ENCODE measurements at regions not wholly inside any gene's neighbourhood (a gene's known extent, or its start where the extent isn't known, plus 50 kb on each side); places are given as distances from the start of the nearest gene placed in this dataset.

DNA sequence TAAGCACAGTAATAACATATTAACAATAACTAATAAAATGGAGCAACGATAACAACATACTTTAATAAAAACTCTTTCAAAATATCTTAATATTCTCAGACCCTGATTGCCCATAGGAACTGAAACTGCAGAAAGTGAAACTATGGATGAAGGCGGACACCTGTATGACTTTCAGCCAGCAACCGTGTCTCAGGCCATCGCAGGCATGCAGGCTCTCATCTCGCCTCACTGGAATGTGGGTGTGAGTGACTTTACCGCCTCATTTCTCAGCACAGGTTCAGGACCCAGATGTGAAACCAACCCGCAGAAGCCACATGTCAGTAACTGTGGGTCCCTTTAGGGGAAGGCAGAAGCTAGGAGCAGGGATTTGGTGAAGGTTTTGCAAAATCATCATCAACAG is 539.1 kb downstream of the FAM181B start:
- no peak for TF ChIP-seq TP53 (CRISPR knock-in tag; IDR thresholded peaks at IDR 0.05)
- TF ChIP-seq, protein P1, sequence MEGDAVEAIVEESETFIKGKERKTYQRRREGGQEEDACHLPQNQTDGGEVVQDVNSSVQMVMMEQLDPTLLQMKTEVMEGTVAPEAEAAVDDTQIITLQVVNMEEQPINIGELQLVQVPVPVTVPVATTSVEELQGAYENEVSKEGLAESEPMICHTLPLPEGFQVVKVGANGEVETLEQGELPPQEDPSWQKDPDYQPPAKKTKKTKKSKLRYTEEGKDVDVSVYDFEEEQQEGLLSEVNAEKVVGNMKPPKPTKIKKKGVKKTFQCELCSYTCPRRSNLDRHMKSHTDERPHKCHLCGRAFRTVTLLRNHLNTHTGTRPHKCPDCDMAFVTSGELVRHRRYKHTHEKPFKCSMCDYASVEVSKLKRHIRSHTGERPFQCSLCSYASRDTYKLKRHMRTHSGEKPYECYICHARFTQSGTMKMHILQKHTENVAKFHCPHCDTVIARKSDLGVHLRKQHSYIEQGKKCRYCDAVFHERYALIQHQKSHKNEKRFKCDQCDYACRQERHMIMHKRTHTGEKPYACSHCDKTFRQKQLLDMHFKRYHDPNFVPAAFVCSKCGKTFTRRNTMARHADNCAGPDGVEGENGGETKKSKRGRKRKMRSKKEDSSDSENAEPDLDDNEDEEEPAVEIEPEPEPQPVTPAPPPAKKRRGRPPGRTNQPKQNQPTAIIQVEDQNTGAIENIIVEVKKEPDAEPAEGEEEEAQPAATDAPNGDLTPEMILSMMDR (IDR thresholded peaks at IDR 0.05), result no peak
- TF ChIP-seq, protein P2, sequence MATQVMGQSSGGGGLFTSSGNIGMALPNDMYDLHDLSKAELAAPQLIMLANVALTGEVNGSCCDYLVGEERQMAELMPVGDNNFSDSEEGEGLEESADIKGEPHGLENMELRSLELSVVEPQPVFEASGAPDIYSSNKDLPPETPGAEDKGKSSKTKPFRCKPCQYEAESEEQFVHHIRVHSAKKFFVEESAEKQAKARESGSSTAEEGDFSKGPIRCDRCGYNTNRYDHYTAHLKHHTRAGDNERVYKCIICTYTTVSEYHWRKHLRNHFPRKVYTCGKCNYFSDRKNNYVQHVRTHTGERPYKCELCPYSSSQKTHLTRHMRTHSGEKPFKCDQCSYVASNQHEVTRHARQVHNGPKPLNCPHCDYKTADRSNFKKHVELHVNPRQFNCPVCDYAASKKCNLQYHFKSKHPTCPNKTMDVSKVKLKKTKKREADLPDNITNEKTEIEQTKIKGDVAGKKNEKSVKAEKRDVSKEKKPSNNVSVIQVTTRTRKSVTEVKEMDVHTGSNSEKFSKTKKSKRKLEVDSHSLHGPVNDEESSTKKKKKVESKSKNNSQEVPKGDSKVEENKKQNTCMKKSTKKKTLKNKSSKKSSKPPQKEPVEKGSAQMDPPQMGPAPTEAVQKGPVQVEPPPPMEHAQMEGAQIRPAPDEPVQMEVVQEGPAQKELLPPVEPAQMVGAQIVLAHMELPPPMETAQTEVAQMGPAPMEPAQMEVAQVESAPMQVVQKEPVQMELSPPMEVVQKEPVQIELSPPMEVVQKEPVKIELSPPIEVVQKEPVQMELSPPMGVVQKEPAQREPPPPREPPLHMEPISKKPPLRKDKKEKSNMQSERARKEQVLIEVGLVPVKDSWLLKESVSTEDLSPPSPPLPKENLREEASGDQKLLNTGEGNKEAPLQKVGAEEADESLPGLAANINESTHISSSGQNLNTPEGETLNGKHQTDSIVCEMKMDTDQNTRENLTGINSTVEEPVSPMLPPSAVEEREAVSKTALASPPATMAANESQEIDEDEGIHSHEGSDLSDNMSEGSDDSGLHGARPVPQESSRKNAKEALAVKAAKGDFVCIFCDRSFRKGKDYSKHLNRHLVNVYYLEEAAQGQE (IDR thresholded peaks at IDR 0.05), result no peak
- TF ChIP-seq POLR2A (IDR thresholded peaks at IDR 0.05; ENCODE audit: low read length), result no peak
- TF ChIP-seq PHF8 (IDR thresholded peaks at IDR 0.05; ENCODE audit: borderline replicate concordance, low read depth), result no peak
- no peak for TF ChIP-seq NFE2L2 (conservative IDR thresholded peaks at IDR 0.05; ENCODE audit: low read length)
- TF ChIP-seq POLR2AphosphoS2 (conservative IDR thresholded peaks at IDR 0.05; ENCODE audit: low read length), result no peak
- TF ChIP-seq ZFP36 (IDR thresholded peaks at IDR 0.05; ENCODE audit: borderline replicate concordance, partially characterized antibody), result no peak
- TF ChIP-seq, protein P3, sequence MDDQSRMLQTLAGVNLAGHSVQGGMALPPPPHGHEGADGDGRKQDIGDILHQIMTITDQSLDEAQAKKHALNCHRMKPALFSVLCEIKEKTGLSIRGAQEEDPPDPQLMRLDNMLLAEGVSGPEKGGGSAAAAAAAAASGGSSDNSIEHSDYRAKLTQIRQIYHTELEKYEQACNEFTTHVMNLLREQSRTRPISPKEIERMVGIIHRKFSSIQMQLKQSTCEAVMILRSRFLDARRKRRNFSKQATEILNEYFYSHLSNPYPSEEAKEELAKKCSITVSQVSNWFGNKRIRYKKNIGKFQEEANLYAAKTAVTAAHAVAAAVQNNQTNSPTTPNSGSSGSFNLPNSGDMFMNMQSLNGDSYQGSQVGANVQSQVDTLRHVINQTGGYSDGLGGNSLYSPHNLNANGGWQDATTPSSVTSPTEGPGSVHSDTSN (IDR thresholded peaks at IDR 0.05), result no peak
- TF ChIP-seq, protein P4, sequence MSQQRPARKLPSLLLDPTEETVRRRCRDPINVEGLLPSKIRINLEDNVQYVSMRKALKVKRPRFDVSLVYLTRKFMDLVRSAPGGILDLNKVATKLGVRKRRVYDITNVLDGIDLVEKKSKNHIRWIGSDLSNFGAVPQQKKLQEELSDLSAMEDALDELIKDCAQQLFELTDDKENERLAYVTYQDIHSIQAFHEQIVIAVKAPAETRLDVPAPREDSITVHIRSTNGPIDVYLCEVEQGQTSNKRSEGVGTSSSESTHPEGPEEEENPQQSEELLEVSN (IDR thresholded peaks at IDR 0.05; ENCODE audit: borderline replicate concordance, low read depth), result no peak
- TF ChIP-seq, protein P5, sequence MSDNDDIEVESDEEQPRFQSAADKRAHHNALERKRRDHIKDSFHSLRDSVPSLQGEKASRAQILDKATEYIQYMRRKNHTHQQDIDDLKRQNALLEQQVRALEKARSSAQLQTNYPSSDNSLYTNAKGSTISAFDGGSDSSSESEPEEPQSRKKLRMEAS (IDR thresholded peaks at IDR 0.05), result no peak
- no peak for TF ChIP-seq RFX5 (IDR thresholded peaks at IDR 0.05)
- no peak for TF ChIP-seq CHD2 (IDR thresholded peaks at IDR 0.05; ENCODE audit: low read length, partially characterized antibody)
- no peak for TF ChIP-seq MAZ (IDR thresholded peaks at IDR 0.05; ENCODE audit: borderline replicate concordance, low read depth, low read length)
